ENCODE measurements at regions not wholly inside any gene's neighbourhood (a gene's known extent, or its start where the extent isn't known, plus 50 kb on each side); places are given as distances from the start of the nearest gene placed in this dataset.

- Histone ChIP-seq H3K9ac (ENCODE audit: low read length) (no peak overlapping the region), H3K9me3 (ENCODE audit: control insufficient read depth, low read depth, low read length) (peaks cover 5% of the 10 kb centered on the region), H3K27ac (ENCODE audit: low read length) (no peak overlapping the region), H3K4me1 (ENCODE audit: control insufficient read depth, low read depth, low read length) (no peaks in the 10 kb centered on the region), H3K27me3 (ENCODE audit: control insufficient read depth, insufficient read depth, low read length) (no peaks in the 10 kb centered on the region), H3K36me3 (ENCODE audit: control insufficient read depth, low read depth, low read length) (no peaks in the 10 kb centered on the region), H3K4me3 (ENCODE audit: low read length) (no peak overlapping the region)
Measured at GRCh38 chrX:40422021-40422420, 158.7 kb upstream of the ATP6AP2 start.

GRCh38 chrX:40420899-40421729 is 159.7 kb upstream of the ATP6AP2 start:
- H3K36me3 ChIP-seq (ENCODE audit: control insufficient read depth, low read depth, low read length) = no peaks in the 10 kb centered on the region
- H3K9ac ChIP-seq (ENCODE audit: low read length) = no peak overlapping the region
- peaks cover 5% of the 10 kb centered on the region for H3K9me3 ChIP-seq (ENCODE audit: control insufficient read depth, low read depth, low read length)
- no peaks in the 10 kb centered on the region for H3K4me1 ChIP-seq (ENCODE audit: control insufficient read depth, low read depth, low read length)
- no peak overlapping the region for H3K4me3 ChIP-seq (ENCODE audit: low read length)
- no peaks in the 10 kb centered on the region for H3K27me3 ChIP-seq (ENCODE audit: control insufficient read depth, insufficient read depth, low read length)
- no peak overlapping the region for H3K27ac ChIP-seq (ENCODE audit: low read length)

GRCh38 chrX:40418813-40419195 is 162.0 kb upstream of the ATP6AP2 start:
- H3K9ac ChIP-seq (ENCODE audit: low read length) = no peak overlapping the region
- no peaks in the 10 kb centered on the region for H3K36me3 ChIP-seq (ENCODE audit: control insufficient read depth, low read depth, low read length)
- H3K27me3 ChIP-seq (ENCODE audit: control insufficient read depth, insufficient read depth, low read length) = no peaks in the 10 kb centered on the region
- peaks cover 5% of the 10 kb centered on the region for H3K4me1 ChIP-seq (ENCODE audit: control insufficient read depth, low read depth, low read length)
- no peak overlapping the region for H3K4me3 ChIP-seq (ENCODE audit: low read length)
- no peaks in the 10 kb centered on the region for H3K9me3 ChIP-seq (ENCODE audit: control insufficient read depth, low read depth, low read length)
- H3K27ac ChIP-seq (ENCODE audit: low read length) = no peak overlapping the region

GRCh38 chrX:40418146-40418812 is 162.5 kb upstream of the ATP6AP2 start:
- Histone ChIP-seq H3K27ac (ENCODE audit: low read length) (no peak overlapping the region), H3K9me3 (ENCODE audit: control insufficient read depth, low read depth, low read length) (no peaks in the 10 kb centered on the region), H3K36me3 (ENCODE audit: control insufficient read depth, low read depth, low read length) (no peaks in the 10 kb centered on the region), H3K4me3 (ENCODE audit: low read length) (no peak overlapping the region), H3K4me1 (ENCODE audit: control insufficient read depth, low read depth, low read length) (peaks cover 5% of the 10 kb centered on the region), H3K9ac (ENCODE audit: low read length) (no peak overlapping the region), H3K27me3 (ENCODE audit: control insufficient read depth, insufficient read depth, low read length) (no peaks in the 10 kb centered on the region)

- no peaks in the 10 kb centered on the region for H3K27me3 ChIP-seq (ENCODE audit: control insufficient read depth, insufficient read depth, low read length)
- H3K9me3 ChIP-seq (ENCODE audit: control insufficient read depth, low read depth, low read length) = no peaks in the 10 kb centered on the region
- no peak overlapping the region for H3K27ac ChIP-seq (ENCODE audit: low read length)
- peaks cover 5% of the 10 kb centered on the region for H3K4me1 ChIP-seq (ENCODE audit: control insufficient read depth, low read depth, low read length)
- H3K4me3 ChIP-seq (ENCODE audit: low read length) = no peak overlapping the region
- H3K36me3 ChIP-seq (ENCODE audit: control insufficient read depth, low read depth, low read length) = no peaks in the 10 kb centered on the region
- H3K9ac ChIP-seq (ENCODE audit: low read length) = no peak overlapping the region
Measured at GRCh38 chrX:40415675-40416074, 165.1 kb upstream of the ATP6AP2 start.

- H3K36me3 ChIP-seq (ENCODE audit: control insufficient read depth, low read depth, low read length) = no peaks in the 10 kb centered on the region
- no peak overlapping the region for H3K27ac ChIP-seq (ENCODE audit: low read length)
- no peak overlapping the region for H3K9ac ChIP-seq (ENCODE audit: low read length)
- H3K9me3 ChIP-seq (ENCODE audit: control insufficient read depth, low read depth, low read length) = no peaks in the 10 kb centered on the region
- H3K4me3 ChIP-seq (ENCODE audit: low read length) = no peak overlapping the region
- no peaks in the 10 kb centered on the region for H3K27me3 ChIP-seq (ENCODE audit: control insufficient read depth, insufficient read depth, low read length)
- peaks cover 5% of the 10 kb centered on the region for H3K4me1 ChIP-seq (ENCODE audit: control insufficient read depth, low read depth, low read length)
Measured at GRCh38 chrX:40414335-40414734, 166.4 kb upstream of the ATP6AP2 start.

- H3K27me3 ChIP-seq (ENCODE audit: control insufficient read depth, insufficient read depth, low read length) = no peaks in the 10 kb centered on the region
- no peak overlapping the region for H3K27ac ChIP-seq (ENCODE audit: low read length)
- no peaks in the 10 kb centered on the region for H3K9me3 ChIP-seq (ENCODE audit: control insufficient read depth, low read depth, low read length)
- H3K4me1 ChIP-seq (ENCODE audit: control insufficient read depth, low read depth, low read length) = peaks cover 5% of the 10 kb centered on the region
- H3K36me3 ChIP-seq (ENCODE audit: control insufficient read depth, low read depth, low read length) = no peaks in the 10 kb centered on the region
- no peak overlapping the region for H3K9ac ChIP-seq (ENCODE audit: low read length)
- H3K4me3 ChIP-seq (ENCODE audit: low read length) = no peak overlapping the region
Measured at GRCh38 chrX:40411340-40412111, 169.2 kb upstream of the ATP6AP2 start.

GRCh38 chrX:40410859-40411258 is 169.9 kb upstream of the ATP6AP2 start:
- H3K9me3 ChIP-seq (ENCODE audit: control insufficient read depth, low read depth, low read length) = no peaks in the 10 kb centered on the region
- H3K4me3 ChIP-seq (ENCODE audit: low read length) = no peak overlapping the region
- no peaks in the 10 kb centered on the region for H3K27me3 ChIP-seq (ENCODE audit: control insufficient read depth, insufficient read depth, low read length)

GRCh38 chrX:40406330-40406859 is 174.4 kb upstream of the ATP6AP2 start:
- H3K27me3 ChIP-seq (ENCODE audit: control insufficient read depth, insufficient read depth, low read length) = no peaks in the 10 kb centered on the region
- no peak overlapping the region for H3K9ac ChIP-seq (ENCODE audit: low read length)
- H3K36me3 ChIP-seq (ENCODE audit: control insufficient read depth, low read depth, low read length) = no peaks in the 10 kb centered on the region
- no peaks in the 10 kb centered on the region for H3K9me3 ChIP-seq (ENCODE audit: control insufficient read depth, low read depth, low read length)
- H3K4me1 ChIP-seq (ENCODE audit: control insufficient read depth, low read depth, low read length) = peaks cover 6% of the 10 kb centered on the region
- no peak overlapping the region for H3K4me3 ChIP-seq (ENCODE audit: low read length)
- no peak overlapping the region for H3K27ac ChIP-seq (ENCODE audit: low read length)

More at GRCh38 chrX:40410859-40411258, 169.9 kb upstream of the ATP6AP2 start:
- Histone ChIP-seq H3K36me3 (ENCODE audit: control insufficient read depth, low read depth, low read length) (no peaks in the 10 kb centered on the region), H3K27ac (ENCODE audit: low read length) (no peak overlapping the region), H3K9ac (ENCODE audit: low read length) (no peak overlapping the region), H3K4me1 (ENCODE audit: control insufficient read depth, low read depth, low read length) (peaks cover 5% of the 10 kb centered on the region)

- H3K9ac ChIP-seq (ENCODE audit: low read length) = no peak overlapping the region
- H3K27me3 ChIP-seq (ENCODE audit: control insufficient read depth, insufficient read depth, low read length) = no peaks in the 10 kb centered on the region
- no peaks in the 10 kb centered on the region for H3K9me3 ChIP-seq (ENCODE audit: control insufficient read depth, low read depth, low read length)
- H3K36me3 ChIP-seq (ENCODE audit: control insufficient read depth, low read depth, low read length) = no peaks in the 10 kb centered on the region
- no peak overlapping the region for H3K4me3 ChIP-seq (ENCODE audit: low read length)
- H3K4me1 ChIP-seq (ENCODE audit: control insufficient read depth, low read depth, low read length) = peaks cover 6% of the 10 kb centered on the region
- no peak overlapping the region for H3K27ac ChIP-seq (ENCODE audit: low read length)
Measured at GRCh38 chrX:40405399-40405798, 175.4 kb upstream of the ATP6AP2 start.

GRCh38 chrX:40403757-40404156 is 177.0 kb upstream of the ATP6AP2 start:
- peaks cover 6% of the 10 kb centered on the region for H3K4me1 ChIP-seq (ENCODE audit: control insufficient read depth, low read depth, low read length)
- no peak overlapping the region for H3K4me3 ChIP-seq (ENCODE audit: low read length)
- H3K27me3 ChIP-seq (ENCODE audit: control insufficient read depth, insufficient read depth, low read length) = no peaks in the 10 kb centered on the region
- no peak overlapping the region for H3K27ac ChIP-seq (ENCODE audit: low read length)
- H3K9ac ChIP-seq (ENCODE audit: low read length) = no peak overlapping the region
- no peaks in the 10 kb centered on the region for H3K36me3 ChIP-seq (ENCODE audit: control insufficient read depth, low read depth, low read length)
- no peaks in the 10 kb centered on the region for H3K9me3 ChIP-seq (ENCODE audit: control insufficient read depth, low read depth, low read length)
